ENCODE measurements at regions not wholly inside any gene's neighbourhood (a gene's known extent, or its start where the extent isn't known, plus 50 kb on each side); places are given as distances from the start of the nearest gene placed in this dataset.

DNA sequence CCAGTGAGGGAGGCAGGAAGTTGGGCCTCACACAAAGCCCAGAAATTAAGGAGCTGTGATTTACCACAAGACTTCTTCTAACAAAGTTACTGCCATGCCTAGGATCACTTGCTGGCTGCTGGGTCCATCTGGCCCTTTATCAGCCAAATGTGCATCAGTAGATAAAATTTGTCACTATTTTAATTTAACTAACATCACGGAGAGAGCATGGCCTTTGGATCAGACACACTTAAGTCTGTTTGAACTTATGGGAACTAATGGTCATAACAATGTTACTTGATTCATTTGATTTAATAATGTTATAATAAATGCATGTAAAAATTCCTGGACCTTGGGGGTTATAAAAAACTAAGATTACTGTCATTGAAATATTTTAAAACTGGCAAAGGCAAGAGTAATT is 67.2 kb upstream of the CCDC190 start:
- no peak for DNase-seq
- Histone ChIP-seq H3K36me3 (ENCODE audit: low read depth, missing control alignments) (no peaks in the 10 kb centered on the region), H3K27ac (no peak overlapping the region), H3K27me3 (no peaks in the 10 kb centered on the region), H3K9me3 (no peaks in the 10 kb centered on the region), H3K4me3 (no peak overlapping the region), H3K4me1 (no peaks in the 10 kb centered on the region)
- no peak for TF ChIP-seq CTCF (IDR thresholded peaks at IDR 0.05)
- TF ChIP-seq POLR2A (IDR thresholded peaks at IDR 0.05) = no peak
- intact Hi-C loops (cut with DNase I; ENCODE audit: low total_unique reads) = no loop called here
- 76 to 81% methylated on average over 1 of the region's 1 CpG for WGBS, 2 donors

- H3K36me3 ChIP-seq (ENCODE audit: low read depth, missing control alignments) = no peaks in the 10 kb centered on the region
- 94% methylated on average over 5 of the region's 5 CpGs for WGBS, 2 donors
- H3K4me1 ChIP-seq = no peaks in the 10 kb centered on the region
- H3K9me3 ChIP-seq = no peaks in the 10 kb centered on the region
- TF ChIP-seq POLR2A (IDR thresholded peaks at IDR 0.05) = no peak
- TF ChIP-seq CTCF (IDR thresholded peaks at IDR 0.05) = no peak
- H3K27ac ChIP-seq = no peak overlapping the region
- no peak for DNase-seq
- no peak overlapping the region for H3K4me3 ChIP-seq
- intact Hi-C loops (cut with DNase I; ENCODE audit: low total_unique reads) = no loop called here
- no peaks in the 10 kb centered on the region for H3K27me3 ChIP-seq
These were observed 66.4 kb upstream of the CCDC190 start for GRCh38 chr1:162927421-162927820.

DNA sequence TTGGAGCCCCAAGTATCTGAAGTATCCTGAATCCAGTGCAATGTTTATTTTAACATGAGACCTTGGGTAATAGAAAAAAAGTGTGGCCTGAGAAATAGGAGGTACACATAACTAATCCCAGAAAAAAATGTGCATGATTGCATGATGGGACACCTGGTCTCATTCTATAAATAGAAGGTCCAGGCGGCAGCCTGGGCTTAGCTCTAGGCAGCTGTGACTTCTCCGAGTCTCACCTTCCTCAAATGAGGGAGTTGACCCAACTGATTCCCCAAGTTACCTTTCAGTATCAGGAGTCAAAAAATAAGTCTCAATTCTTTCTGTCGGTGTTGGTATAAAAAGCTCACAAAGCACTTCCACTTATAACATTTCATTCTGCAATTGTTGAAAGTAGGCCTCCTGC is 65.9 kb upstream of the CCDC190 start:
- Histone ChIP-seq H3K27ac (no peak overlapping the region), H3K36me3 (ENCODE audit: low read depth, missing control alignments) (no peaks in the 10 kb centered on the region), H3K9me3 (no peaks in the 10 kb centered on the region), H3K27me3 (no peaks in the 10 kb centered on the region), H3K4me3 (no peak overlapping the region), H3K4me1 (no peaks in the 10 kb centered on the region)
- DNase-seq = no peak
- TF ChIP-seq CTCF (IDR thresholded peaks at IDR 0.05) (no peak), POLR2A (IDR thresholded peaks at IDR 0.05) (no peak)
- intact Hi-C loops (cut with DNase I; ENCODE audit: low total_unique reads) = no loop called here
- 87 to 91% methylated on average over 3 of the region's 3 CpGs for WGBS, 2 donors

GRCh38 chr1:162924179-162924578 is 63.2 kb upstream of the CCDC190 start:
- Histone ChIP-seq H3K4me3 (no peak overlapping the region), H3K27me3 (no peaks in the 10 kb centered on the region), H3K4me1 (no peaks in the 10 kb centered on the region), H3K36me3 (ENCODE audit: low read depth, missing control alignments) (no peaks in the 10 kb centered on the region), H3K9me3 (no peaks in the 10 kb centered on the region), H3K27ac (no peak overlapping the region)
- DNase-seq = no peak
- intact Hi-C loops (cut with DNase I; ENCODE audit: low total_unique reads) = no loop called here
- TF ChIP-seq POLR2A (IDR thresholded peaks at IDR 0.05) = no peak
- 87 to 93% methylated on average over 2 of the region's 2 CpGs for WGBS, 2 donors

DNA sequence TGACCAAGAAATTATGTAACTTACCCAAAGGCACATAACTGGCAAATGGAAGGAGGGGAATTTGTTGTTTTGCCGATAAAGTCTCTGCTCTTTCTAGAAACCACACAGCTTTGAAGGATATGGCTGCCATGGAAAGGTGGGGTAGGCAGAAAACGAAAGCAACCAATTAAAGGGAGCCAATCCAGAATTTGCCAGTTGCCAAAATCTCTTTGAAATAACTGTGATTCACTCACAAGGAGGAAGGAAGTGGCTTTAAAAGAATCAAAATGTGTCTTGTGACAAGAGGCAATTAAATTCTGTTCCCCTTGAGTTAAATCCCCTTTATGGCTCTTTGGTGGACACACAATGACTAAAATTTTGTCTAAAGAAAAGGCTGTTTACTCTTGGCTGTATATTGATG is 61.2 kb upstream of the CCDC190 start:
- H3K4me1 ChIP-seq = no peaks in the 10 kb centered on the region
- DNase-seq = no peak
- intact Hi-C loops (cut with DNase I; ENCODE audit: low total_unique reads) = no loop called here
- no peak overlapping the region for H3K4me3 ChIP-seq
- no peak for TF ChIP-seq CTCF (IDR thresholded peaks at IDR 0.05)
- TF ChIP-seq POLR2A (IDR thresholded peaks at IDR 0.05) = no peak
- H3K27me3 ChIP-seq = no peaks in the 10 kb centered on the region
- WGBS, 2 donors = 78% methylated on average over 2 of the region's 2 CpGs
- no peaks in the 10 kb centered on the region for H3K9me3 ChIP-seq
- no peaks in the 10 kb centered on the region for H3K36me3 ChIP-seq (ENCODE audit: low read depth, missing control alignments)
- no peak overlapping the region for H3K27ac ChIP-seq

Data from testis (tissue), 2 donors.